GM12875 (cell line): ENCODE measurements at regions not wholly inside any gene's neighbourhood (a gene's known extent, or its start where the extent isn't known, plus 50 kb on each side); places are given as distances from the start of the nearest gene placed in this dataset.
"Not testable (repeated sequence)": the region's sequence is repeated elsewhere in the genome, so short reads cannot be mapped to it uniquely, and the experiment has no call there.

Experiments used
- H3K4me3 ChIP-seq: one replicate; pipeline ENCODE4 v1.5.1; 2011; ENCODE audit warnings: low read depth, low read length, control low read depth
- CTCF ChIP-seq: IDR thresholded peaks from 2 replicates; pipeline ENCODE4 v1.5.1; 2011; ENCODE audit warnings: low read depth, mild to moderate bottlenecking, control low read depth, inconsistent platforms, low read length, moderate library complexity, borderline replicate concordance; ENCODE audit not compliant: insufficient read depth

GRCh38 chr10:118430190-118430589 is 88.1 kb upstream of the FAM204A start:
- TF ChIP-seq CTCF, result no peak

GRCh38 chr10:118423800-118424442 is 81.8 kb upstream of the FAM204A start:
- no peak overlapping the region for H3K4me3 ChIP-seq
- peak; percentile 80 for TF ChIP-seq CTCF

More at GRCh38 chr10:118430190-118430589, 88.1 kb upstream of the FAM204A start:
- H3K4me3 ChIP-seq, result no peak overlapping the region

- no peak for TF ChIP-seq CTCF
- H3K4me3 ChIP-seq, result no peak overlapping the region
Measured at GRCh38 chr10:118422241-118422640, 80.1 kb upstream of the FAM204A start.

DNA sequence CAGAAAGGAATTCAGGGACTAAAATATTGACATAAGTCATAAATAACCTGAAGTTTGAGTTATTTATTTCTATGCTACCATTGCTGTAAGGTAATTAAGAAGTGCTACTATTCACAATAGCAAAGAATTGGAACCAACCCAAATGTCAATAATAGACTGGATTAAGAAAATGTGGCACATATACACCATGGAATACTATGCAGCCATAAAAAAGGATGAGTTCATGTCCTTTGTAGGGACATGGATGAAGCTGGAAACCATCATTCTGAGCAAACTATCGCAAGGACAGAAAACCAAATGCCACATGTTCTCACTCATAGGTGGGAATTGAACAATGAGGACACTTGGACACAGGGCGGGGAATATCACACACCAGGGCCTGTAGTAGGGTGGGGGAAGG is 77.9 kb upstream of the FAM204A start:
- H3K4me3 ChIP-seq, result not testable (repeated sequence)

- H3K4me3 ChIP-seq, result no peak overlapping the region
- TF ChIP-seq CTCF, result no peak
Measured at GRCh38 chr10:118412932-118413331, 70.8 kb upstream of the FAM204A start.

DNA sequence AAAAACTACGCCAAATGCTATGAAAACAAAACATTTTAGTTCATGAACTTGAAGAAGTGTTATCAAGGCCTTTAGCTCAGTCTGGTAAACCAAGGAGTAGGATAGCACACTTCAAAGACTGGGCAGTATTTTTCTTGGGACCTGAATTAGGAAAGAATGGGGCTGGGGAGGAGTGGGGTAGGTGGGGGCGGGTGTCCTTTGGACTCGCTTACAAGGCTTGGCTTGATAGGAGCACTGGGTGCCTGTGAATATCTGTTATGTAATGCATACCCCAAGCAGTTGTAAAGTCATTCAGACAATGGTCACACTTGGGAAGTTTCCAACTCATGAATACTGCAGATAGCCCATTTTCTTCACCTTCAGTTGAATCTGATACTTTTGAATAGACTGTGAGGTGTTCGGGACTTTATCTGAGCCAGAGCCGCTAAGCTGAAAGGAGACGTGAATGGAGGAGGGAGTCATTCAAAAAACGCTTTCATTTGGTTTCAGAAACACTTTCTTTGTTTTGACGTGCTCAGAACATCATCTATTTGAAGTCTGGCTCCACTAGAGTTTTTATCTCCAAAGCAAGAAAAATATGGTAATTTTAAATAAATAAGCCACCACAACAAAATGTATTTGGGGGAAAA is 70.1 kb upstream of the FAM204A start:
- H3K4me3 ChIP-seq, result no peak overlapping the region
- no peak for TF ChIP-seq CTCF

- no peak for TF ChIP-seq CTCF
- no peak overlapping the region for H3K4me3 ChIP-seq
Measured at GRCh38 chr10:118409295-118409694, 67.2 kb upstream of the FAM204A start.
